ENCODE measurements at regions not wholly inside any gene's neighbourhood (a gene's known extent, or its start where the extent isn't known, plus 50 kb on each side); places are given as distances from the start of the nearest gene placed in this dataset.

DNA sequence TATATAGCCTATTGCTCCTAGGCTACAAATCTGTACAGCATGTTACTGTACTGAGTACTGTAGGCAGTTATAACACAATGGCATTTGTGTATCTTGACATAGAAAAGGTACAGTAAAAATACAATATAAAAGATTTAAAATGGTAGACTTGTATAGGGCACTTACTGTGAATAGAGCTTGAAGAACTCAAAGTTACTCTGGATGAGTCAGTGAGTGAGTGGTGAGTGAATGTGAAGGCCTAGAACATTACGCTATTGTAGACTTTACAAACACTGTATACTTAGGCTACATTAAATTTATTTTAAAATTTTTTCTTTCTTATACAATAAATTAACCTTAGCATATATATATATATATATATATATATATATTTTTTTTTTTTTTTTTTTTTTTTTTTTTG lies 140.0 kb upstream of the UBE2E1 start:
- no peak for DNase-seq (ENCODE audit: low spot score)

DNA sequence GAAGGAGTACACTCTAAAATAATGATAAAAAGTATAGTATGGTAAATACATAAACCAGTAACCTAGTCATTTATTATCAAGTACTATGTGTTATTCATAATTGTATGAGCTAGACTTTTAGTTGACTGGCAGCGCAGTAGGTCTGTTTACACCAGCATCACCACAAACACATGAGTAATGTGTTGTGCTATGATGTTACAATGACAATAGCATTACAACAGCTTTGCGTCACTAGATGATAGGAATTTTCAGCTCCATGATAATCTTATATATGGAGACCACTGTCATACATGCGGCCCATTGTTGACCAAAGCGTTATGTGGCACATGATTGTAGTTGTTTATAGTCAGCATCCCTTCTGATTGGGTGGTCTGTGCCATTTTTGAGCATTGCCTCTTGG lies 138.9 kb upstream of the UBE2E1 start:
- no peak for DNase-seq (ENCODE audit: low spot score)

DNA sequence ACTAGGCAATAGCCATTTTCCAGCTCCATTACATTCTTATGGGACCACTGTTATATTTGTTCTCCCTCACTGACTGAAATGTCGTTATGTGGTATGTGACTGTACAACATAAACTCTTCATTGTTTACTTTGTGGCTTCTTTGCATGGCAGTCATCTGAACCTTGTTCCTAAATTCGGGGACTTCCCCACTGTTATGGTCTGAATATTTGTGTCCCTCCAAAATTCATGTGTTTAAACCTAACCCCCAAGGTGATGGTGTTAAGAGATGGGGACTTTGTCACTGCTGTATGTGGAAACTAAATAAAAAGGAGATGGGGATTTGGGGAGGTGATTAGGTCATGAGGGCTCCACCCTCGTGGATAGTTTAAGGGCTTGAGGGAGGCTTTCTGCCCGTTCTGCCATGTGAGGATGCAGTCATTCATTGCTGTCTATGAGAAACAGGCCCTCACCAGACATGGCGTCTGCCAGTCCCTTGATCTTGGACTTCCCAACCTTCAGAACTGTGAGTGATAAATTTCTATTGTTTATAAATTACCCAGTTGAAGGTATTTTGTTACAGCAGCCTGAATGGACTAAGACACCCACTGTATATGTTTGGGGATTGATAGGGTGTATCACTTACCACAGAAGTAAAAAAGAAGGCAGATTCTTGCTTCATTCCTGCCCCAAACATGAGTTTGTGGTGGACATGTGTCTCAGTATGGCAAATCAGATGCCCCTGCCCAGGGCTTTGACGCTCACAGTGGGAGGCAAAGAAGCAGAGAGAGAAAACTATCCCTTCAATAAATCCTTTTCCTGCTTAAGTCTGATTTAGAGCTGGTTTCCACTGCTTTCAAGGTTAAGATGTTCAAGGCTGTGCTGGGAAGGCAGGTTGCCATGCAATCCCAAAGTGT lies 138.0 kb upstream of the UBE2E1 start:
- no peak for DNase-seq (ENCODE audit: low spot score)

DNA sequence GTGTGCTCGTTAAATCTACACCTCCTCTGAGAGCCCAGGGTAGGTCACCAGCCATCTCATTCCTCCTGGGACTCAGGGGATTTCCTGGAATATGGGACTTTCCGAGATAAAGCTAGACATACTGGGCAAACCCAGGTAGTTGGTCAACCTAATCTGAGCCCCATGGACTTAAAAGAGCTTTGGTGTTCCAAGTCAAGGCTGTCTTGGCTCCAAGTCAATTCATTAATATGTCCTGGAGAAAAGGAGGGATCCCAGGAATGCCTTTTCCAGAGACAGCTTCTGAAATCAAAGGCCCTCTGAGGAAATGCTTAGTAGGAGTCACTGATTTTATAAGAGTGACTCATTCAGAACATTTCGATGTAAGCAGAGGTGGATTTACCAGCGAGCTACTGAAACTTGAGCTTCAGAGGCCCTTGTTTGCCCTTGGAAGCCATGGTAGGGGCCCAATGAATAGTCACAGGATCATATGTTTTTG lies 137.3 kb upstream of the UBE2E1 start:
- no peak for DNase-seq (ENCODE audit: low spot score)

DNA sequence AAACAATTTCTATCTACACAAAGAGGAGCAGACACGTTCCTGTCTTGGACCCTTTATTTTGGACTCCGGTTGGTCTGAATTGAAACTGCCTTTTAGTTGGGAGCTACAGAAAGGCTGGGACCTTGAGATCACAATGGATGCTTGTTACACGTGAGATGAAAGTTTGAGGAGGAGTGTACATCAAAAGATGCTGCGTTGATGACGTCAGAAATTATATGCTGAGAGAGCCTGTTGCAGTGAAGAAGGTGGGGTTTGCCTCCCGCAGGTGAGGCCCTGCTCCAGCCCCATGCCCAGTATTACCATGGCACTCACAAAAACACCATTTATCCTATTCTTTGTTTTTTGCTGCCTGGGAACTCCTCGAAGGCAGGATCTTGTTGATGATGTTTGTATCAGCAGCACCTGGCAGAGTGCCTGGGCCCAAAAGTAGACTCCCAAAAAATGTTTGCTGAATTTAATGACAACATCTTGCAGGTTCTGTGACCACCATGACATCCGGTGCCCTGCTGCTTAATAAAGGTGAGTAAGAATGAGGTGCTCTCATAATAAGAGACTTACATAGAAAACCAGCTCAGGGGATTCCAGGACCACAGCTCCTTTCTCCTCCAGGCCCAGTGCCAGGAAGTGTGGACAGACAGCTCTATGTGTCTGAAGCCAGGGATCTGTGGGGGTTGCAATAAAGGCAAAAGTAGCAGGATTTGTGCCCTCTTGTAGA lies 136.1 kb upstream of the UBE2E1 start:
- no peak for DNase-seq (ENCODE audit: low spot score)

DNA sequence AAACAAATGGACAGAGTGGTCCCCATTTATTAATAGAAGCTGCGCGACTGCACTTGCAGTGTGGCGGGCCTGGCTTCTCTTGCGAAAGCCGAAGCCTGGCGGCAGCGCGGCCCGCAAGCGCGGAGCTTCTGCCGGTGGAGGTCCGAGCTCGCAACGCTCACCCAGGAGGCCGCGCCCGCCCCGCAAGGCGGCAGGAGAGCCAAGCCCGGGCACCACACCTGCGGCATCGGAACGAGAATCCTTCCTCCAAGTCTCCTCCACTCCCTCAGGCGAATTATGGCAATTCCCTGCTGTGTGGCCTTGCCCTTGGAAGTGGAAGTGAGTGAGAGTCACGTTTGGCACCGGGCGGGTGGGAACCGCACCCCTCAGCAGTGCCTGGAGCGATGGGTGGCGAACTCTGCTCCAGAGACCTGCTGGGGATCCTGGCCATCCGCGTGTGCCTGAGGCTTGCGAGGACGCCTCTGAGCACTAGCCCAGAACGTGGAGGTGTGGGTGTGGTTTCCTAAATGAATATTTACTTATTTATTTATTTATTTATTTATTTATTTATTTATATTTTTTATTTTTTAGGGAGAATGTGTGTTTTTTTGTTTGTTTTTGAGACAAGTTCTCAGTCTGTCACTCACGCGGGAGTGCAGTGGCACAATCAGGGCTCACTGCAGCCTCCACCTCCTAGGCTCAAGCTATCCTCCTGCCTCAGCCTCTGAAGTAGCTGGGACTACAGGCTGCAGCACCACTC lies 133.7 kb upstream of the UBE2E1 start:
- DNase-seq (ENCODE audit: low spot score), result peak; percentile 25

DNA sequence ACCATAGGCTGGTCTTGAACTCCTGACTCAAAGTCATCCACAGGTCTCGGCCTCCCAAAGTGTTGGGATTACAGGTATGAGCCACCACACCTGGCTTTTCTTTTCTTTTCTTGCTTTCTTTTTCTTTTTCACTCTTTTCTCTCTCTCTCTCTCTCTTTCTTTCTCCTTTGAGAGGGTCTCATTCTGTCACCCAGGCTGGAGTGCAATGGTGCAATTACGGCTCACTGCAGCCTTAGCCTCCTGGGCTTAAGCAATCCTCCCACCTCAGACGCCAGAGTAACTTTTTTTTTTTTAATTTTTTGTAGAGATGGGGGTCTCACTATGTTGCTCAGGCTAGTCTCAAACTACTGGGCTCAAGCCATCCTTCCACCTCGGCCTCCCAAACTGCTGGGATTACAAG lies 133.1 kb upstream of the UBE2E1 start:
- no peak for DNase-seq (ENCODE audit: low spot score)

DNA sequence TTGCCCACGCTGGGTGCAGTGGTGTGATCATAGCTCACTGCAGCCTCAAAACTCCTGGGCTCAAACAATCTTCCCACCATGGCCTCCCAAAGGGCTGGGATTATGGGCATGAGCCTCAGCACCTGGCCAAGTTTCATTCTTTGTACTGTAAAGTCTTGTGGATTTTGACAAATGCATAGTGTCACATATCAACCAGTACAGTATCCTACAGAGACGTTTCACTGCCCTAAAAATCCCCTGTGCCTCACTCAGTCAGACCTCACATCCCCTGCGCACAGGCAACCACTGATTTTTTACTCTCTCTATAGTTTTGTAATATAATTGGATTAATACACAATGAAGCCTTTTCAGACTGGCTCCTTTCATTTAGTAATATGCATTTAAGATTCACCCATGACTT lies 130.7 kb upstream of the UBE2E1 start:
- no peak for DNase-seq (ENCODE audit: low spot score)

DNA sequence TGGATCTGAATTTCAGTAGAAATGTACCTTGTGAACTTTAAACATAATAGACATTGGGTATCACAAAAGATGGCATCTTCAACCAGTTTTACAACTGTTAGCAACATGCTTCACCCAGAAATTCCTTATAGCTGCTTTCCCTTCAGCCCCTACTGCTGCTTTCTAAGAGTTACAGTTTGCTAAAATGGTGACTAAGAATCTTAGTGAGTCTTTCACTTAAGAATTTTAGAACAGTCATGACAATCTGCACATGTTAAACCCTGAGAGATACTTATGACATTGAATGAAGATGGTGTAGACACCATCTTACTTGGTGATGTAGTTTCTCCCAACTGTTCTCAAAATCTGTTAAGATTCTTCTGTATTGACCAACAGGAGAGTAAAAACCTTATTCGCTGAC lies 129.7 kb upstream of the UBE2E1 start:
- no peak for DNase-seq (ENCODE audit: low spot score)

DNA sequence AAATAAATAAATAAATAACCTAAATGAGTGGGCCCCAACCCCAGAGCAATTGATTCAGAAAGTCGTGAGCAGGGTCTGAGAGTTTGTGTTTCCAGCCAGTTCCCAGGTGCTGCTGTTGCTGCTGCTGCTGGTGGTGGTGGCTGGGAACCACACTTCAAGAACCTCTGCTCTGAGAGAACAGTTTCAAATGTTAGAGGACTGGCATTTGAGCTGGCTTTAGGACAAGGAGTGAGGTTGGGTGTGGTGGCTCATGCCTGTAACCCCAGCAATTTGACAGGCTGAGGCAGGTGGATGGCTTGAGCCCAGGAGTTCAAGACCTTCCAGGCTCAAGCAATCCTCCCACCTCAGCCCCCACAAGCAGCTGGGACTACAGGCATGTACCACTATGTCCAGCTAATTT lies 123.1 kb upstream of the UBE2E1 start:
- DNase-seq (ENCODE audit: low spot score), result no peak

DNA sequence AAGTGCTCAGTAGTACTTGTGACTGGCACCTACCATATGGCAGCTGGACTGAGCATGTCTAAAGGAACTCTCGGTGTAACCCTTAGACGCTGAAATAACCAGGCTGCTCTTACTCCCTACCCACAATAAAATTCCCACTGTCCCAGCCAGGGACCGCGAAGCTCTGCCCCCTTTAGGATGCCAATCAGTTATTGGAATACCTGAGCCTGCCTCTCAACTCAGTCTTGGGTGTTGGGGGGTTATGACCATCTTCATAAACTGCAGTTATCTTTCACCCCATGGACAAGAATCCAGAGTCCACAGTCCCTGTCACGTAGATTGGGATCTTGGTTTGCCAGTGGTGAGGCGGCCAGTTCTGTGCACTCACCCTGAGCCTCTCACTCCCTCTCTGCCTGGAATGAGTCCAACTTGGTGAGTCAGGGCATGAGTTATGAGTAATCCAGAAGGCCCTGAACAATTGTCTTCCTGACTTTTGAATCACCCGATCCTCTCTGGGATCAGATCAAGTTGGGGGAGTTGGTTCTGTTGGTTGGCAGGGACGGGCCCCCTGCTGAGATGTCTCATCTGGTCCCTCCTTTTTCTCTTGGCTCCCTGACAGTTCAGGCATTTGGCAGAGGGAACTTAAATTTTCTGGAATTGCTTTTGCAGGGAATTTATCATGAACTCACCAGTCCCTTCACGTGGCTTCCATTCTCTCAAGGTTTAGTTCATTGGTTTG lies 120.1 kb upstream of the UBE2E1 start:
- DNase-seq (ENCODE audit: low spot score), result no peak

DNA sequence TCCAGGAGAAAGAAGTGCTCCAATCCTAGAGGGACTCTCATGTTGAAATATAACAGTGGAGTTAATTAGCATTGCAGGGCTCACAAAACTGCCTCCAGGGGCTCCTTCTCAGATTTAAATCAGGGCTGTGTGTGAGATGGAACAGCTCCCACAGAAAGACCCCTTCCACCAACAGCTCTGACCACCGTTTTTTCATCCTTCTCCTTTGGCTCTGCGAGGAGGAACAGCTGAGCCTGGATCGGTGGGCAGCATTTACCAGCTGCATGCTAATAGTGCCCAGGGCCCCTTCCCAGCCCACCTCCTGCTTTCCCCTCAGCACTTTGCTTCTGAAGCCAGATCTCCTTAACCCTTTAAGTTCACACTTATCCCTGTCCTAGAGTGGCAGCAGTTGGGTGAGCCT lies 119.2 kb upstream of the UBE2E1 start:
- no peak for DNase-seq (ENCODE audit: low spot score)

DNA sequence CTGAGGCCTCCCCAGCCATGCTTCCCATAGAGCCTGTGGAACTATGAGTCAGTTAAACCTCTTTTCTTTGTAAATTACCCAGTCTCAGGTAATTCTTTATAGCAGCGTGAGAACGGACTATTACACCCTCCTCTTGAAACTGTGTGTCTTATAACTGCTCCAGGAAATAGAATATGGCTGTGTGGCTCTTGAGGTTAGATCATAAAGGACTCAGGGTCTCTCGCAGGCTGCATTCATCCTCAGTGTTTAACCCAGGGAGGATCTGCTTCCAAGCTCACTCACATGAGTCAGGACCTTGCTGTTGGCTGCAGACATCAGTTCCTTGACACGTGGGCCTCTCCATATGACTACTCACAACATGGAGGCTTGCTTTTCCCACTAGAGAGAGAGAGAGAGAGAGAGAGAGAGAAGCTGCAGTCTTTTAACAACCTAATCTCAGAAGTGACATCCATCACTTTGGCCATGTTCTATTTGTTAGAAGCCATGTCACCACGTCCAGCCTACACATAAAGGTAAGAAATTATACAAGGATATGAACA lies 114.3 kb upstream of the UBE2E1 start:
- no peak for DNase-seq (ENCODE audit: low spot score)

DNA sequence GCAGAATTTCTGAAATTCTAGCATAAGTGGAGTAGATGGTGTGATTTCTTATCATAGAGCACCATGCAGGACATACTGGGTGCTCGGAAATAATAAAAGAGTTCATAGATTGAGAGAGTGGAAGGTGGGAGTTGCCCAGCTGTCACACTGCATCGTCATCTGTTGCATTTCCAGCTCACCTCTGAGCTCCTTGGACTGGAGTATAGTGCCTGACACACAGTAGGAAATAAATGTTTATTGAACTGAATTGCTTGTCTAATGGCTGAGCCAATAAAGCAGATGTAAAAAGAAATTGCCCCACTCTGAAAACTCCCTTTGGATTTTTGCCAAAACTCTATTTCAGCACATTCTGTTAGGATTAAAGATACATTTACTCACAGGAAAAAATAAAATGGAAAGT lies 108.9 kb upstream of the UBE2E1 start:
- DNase-seq (ENCODE audit: low spot score), result no peak

DNA sequence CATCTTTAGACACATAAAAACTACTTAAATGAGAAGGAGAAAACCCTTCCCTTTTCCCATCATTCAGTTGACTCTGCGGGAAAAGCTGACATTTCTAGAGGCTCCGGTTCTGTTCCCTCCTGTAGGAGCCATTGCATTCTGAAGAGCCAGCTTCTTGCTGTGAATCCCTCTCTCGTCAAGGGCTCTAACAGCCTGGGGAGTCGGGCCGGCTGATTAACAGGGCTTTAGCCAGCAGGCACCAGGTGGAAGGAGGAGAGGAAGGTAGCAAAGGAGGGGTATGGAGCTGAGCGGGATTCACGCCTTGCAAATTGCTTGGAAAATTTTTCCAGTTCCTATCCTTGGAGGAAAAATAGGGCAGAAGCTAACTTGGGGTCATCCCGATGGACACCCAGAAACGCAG lies 108.3 kb upstream of the UBE2E1 start:
- no peak for DNase-seq (ENCODE audit: low spot score)

DNA sequence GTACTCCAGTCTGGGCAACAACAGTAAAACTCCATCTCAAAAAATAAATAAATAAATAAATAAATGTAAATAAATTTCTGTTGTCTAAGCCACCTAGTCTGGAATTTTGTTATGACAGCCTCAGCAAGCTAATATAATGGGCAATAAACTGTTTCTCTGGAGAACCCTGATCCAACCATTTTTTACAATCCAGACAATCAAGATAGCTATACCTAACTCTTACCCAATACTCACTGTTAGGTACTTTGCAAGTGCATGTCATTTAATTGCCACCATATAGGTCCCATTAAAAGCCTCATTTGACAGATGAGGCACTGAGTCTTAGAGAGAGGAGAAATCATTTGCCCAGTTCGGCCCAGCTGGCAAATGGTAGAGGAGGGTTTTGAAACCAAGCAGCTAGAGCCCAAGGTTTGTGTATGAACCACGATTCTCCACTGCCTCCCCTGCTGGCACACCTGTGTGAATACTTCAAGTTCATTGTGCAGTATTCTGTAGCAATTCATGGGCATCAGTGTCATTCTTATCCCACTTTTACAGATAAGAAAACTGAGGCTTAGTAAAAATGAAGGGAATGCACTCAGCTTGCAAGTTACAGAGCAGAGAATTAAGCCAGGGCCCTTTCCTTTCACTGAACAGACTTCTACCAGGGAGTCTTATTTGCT lies 107.0 kb upstream of the UBE2E1 start:
- DNase-seq (ENCODE audit: low spot score), result no peak

DNA sequence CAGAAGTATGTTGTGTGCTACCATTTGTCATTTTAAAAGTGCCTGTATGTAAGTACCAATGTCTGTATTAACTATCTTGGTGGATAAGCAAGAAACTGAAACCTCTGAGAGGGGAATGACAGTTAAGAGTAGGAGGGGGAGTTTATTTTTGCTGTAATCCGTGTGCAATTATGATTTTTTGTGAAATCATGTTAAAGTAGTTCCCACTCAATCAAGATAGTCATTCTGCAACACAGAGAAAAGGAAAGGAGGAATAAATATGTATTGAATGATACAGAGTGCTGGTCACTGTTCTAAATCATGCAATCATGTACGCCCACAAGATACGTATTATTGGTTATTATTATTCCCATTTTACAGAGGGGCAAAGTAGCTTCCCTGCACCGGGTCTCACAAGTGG lies 105.1 kb upstream of the UBE2E1 start:
- no peak for DNase-seq (ENCODE audit: low spot score)

DNA sequence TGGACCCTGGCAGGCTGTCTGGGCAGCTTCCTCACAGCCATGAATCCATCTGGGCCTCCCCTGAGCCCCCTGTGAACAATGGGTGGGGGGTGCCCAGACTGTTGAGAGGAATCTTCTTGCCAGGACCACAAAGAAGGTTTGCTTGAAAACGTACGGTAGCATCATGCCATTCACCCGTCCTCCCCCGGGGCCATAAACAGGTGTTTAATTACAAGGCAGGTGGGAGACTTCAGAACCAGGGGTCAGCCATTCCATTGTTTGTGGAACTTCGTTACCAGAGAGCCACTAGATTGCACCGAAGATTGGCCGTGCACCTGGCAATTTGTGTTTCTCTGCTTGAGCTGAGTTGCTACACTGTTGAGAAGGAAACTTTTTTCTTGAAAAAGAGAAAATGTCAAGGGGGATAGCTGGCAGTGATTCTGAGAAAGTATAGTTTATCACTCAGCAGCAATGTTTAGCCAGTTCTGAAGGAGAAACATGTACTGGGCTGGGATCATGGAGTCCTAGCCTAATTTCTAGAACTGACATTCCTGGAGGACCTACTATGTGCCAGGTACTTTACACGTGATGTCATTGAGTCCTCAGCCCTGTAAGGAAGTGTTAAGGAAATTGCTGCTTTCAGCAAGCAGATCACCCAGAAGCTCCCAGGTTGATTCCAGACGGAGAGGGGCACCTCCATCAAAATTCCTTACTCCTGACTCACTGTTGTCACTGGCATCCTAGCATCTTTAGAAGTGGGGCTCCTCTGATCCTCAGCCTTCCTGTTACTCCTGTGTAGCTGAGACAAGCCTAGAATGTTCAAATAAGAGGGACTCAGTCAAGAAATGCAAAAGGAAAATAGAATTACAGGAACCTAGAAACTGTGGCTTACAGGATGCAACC lies 103.8 kb upstream of the UBE2E1 start:
- no peak for DNase-seq (ENCODE audit: low spot score)

DNA sequence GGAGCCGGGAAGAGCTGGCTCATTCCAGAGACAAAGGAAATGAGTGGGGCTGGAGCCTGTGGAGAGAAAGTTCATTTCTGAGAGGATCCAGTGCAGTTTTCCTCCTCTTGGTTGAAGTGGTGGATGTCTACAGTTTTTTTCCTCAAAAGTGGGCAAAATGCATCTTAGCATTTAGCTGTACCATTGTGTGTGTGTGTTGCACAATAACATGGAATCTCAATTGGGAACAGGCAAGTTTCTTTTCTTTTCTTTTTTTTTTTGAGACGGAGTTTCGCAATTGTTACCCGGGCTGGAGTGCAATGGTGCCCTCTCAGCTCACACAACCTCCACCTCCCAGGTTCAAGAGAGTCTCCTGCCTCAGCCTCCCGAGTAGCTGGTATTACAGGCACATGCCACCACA lies 101.5 kb upstream of the UBE2E1 start:
- DNase-seq (ENCODE audit: low spot score), result no peak

DNA sequence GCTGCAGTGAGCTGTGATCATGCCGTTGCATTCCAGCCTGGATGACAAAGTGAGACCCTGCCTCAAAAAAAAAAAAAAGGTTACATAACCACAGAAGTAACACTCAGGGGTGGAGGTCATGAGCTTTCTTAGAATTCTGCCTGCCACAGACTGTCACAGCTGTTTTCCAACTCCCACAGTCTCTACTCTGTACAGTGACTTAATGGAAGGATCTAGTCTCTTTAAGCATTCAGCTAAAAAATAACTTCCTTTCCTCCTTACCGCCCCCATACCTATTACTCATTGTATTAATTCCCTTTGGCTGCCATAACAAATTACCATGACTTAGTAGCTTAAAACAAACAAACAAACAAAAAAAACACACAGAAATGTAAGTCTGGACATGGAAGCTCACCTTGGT lies 99.6 kb upstream of the UBE2E1 start:
- no peak for DNase-seq (ENCODE audit: low spot score)

All from HuH-7 (cell line).